ENCODE measurements at regions not wholly inside any gene's neighbourhood (a gene's known extent, or its start where the extent isn't known, plus 50 kb on each side); places are given as distances from the start of the nearest gene placed in this dataset.

GRCh38 chr6:125489579-125490285 is 188.0 kb upstream of the HDDC2 start:
- Histone ChIP-seq H3K4me2 (ENCODE audit: low read depth, low read length) (no peak overlapping the region), H2BK5ac (ENCODE audit: low read depth, low read length, poor library complexity, severe bottlenecking) (no peak overlapping the region), H4K91ac (ENCODE audit: insufficient read depth, low read depth, low read length) (no peak overlapping the region), H2AFZ (replicated peaks; ENCODE audit: low read length, poor library complexity) (no peak overlapping the region), H3K27ac (ENCODE audit: insufficient read depth, low read length) (no peak overlapping the region), H3K36me3 (ENCODE audit: control insufficient read depth, insufficient read depth, low read length) (no peaks in the 10 kb centered on the region), H2AK5ac (ENCODE audit: low read depth, low read length) (no peak overlapping the region), H3K9me3 (ENCODE audit: control insufficient read depth, insufficient read depth, low read length) (no peaks in the 10 kb centered on the region), H4K5ac (ENCODE audit: low read depth, low read length) (no peak overlapping the region), H3K18ac (ENCODE audit: low read depth, low read length) (no peak overlapping the region), H3K79me1 (ENCODE audit: low read depth in 1 of 2, low read length in 2 of 2) (no peaks in the 10 kb centered on the region), H3K4me1 (ENCODE audit: control insufficient read depth, insufficient read depth, low read length) (no peaks in the 10 kb centered on the region), H3K9me1 (ENCODE audit: insufficient read depth, low read length) (no peaks in the 10 kb centered on the region), H3K23ac (ENCODE audit: low read depth, low read length) (no peak overlapping the region), H2BK120ac (ENCODE audit: low read depth, low read length) (no peak overlapping the region), H3K4ac (ENCODE audit: low read depth, low read length) (no peak overlapping the region), H2BK20ac (ENCODE audit: low read depth, low read length) (no peak overlapping the region), H4K20me1 (ENCODE audit: insufficient read depth, low read length) (no peaks in the 10 kb centered on the region), H4K8ac (ENCODE audit: low read depth in 2 of 2, low read length in 2 of 2) (no peak overlapping the region), H2AK9ac (replicated peaks; ENCODE audit: low read depth, low read length, poor library complexity) (no peak overlapping the region), H3K14ac (replicated peaks; ENCODE audit: low read depth, low read length) (no peak overlapping the region), H3K9ac (ENCODE audit: low read depth, low read length) (no peak overlapping the region), H3K27me3 (ENCODE audit: control insufficient read depth, insufficient read depth, low read length) (no peaks in the 10 kb centered on the region; the same call in 1 of the 2 replicates), H2BK15ac (ENCODE audit: low read depth, low read length) (no peak overlapping the region), H3K4me3 (ENCODE audit: insufficient read depth, low read depth, low read length) (no peak overlapping the region), H3K56ac (ENCODE audit: extremely low read depth, insufficient read depth, low read length) (no peak overlapping the region)
- no TSS peak for BruUV-seq (replicated peaks)
- DNase-seq = no peak
- dilution Hi-C loops (cut with HindIII; ENCODE audit: low sequenced_read_pairs, unreplicated experiment) = no loop called here
- TF ChIP-seq, protein P1, sequence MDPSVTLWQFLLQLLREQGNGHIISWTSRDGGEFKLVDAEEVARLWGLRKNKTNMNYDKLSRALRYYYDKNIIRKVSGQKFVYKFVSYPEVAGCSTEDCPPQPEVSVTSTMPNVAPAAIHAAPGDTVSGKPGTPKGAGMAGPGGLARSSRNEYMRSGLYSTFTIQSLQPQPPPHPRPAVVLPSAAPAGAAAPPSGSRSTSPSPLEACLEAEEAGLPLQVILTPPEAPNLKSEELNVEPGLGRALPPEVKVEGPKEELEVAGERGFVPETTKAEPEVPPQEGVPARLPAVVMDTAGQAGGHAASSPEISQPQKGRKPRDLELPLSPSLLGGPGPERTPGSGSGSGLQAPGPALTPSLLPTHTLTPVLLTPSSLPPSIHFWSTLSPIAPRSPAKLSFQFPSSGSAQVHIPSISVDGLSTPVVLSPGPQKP (IDR thresholded peaks at IDR 0.05; ENCODE audit: borderline replicate concordance, low read depth, low read length) = no peak
- TF ChIP-seq RAD21 (IDR thresholded peaks at IDR 0.05; ENCODE audit: low read length) (no peak), CEBPB (IDR thresholded peaks at IDR 0.05; ENCODE audit: low read depth, low read length) (no peak), RCOR1 (IDR thresholded peaks at IDR 0.05; ENCODE audit: insufficient replicate concordance, low read length) (no peak), FOS (IDR thresholded peaks at IDR 0.05; ENCODE audit: low read depth, low read length) (no peak), CTCF (conservative IDR thresholded peaks at IDR 0.05; ENCODE audit: low read depth, low read length) (no peak), RFX5 (IDR thresholded peaks at IDR 0.05; ENCODE audit: low read depth, low read length) (no peak)
- TF ChIP-seq, protein P2, sequence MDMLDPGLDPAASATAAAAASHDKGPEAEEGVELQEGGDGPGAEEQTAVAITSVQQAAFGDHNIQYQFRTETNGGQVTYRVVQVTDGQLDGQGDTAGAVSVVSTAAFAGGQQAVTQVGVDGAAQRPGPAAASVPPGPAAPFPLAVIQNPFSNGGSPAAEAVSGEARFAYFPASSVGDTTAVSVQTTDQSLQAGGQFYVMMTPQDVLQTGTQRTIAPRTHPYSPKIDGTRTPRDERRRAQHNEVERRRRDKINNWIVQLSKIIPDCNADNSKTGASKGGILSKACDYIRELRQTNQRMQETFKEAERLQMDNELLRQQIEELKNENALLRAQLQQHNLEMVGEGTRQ (IDR thresholded peaks at IDR 0.05; ENCODE audit: low read depth, low read length) = no peak
- peak; percentile 65; the same call in 1 of the 2 replicates for ATAC-seq (ENCODE audit: low read depth)
- in situ Hi-C loops (cut with MboI; ENCODE audit: low sequenced_read_pairs) = no loop called here
- ChIA-PET POLR2A (ENCODE audit: unreplicated experiment) (no interaction called here), CTCF (interaction anchor here (0.6 kb wide), 1 partner anchor 10 kb away, joined by 3 read pairs; no protein-coding TSS in a partner anchor)
- intact Hi-C loops (cut with micrococcal nuclease) = no loop called here
- no CpG with 5 or more reads among the region's 2 CpGs for WGBS, 2 experiments (ENCODE audit: extremely low coverage in 2 of 2, insufficient read length in 1 of 2)
